Nephron (organoid): ENCODE measurements at regions not wholly inside any gene's neighbourhood (a gene's known extent, or its start where the extent isn't known, plus 50 kb on each side); places are given as distances from the start of the nearest gene placed in this dataset.

Source experiments
- H3K27ac Mint-ChIP-seq, 3 experiments: 2 replicates each; pipeline ENCODE4 v1.8.0; 2020; ENCODE audit warnings: mixed read lengths in 3 of 3, mild to moderate bottlenecking in 2 of 3, moderate library complexity in 1 of 3
- H3K27me3 Mint-ChIP-seq: 2 replicates; pipeline ENCODE4 v1.8.0; 2021; ENCODE audit warnings: low read depth, mild to moderate bottlenecking, moderate library complexity, mixed read lengths
- H3K36me3 Mint-ChIP-seq: 2 replicates; pipeline ENCODE4 v1.8.0; 2020; ENCODE audit warnings: low read depth, mixed read lengths
- H3K4me1 Mint-ChIP-seq: 2 replicates; pipeline ENCODE4 v1.8.0; 2020; ENCODE audit warnings: mixed read lengths
- H3K4me3 Mint-ChIP-seq, 3 experiments: 2 replicates each; pipeline ENCODE4 v1.8.0; 2020; ENCODE audit warnings: mild to moderate bottlenecking in 3 of 3, mixed read lengths in 3 of 3, moderate library complexity in 2 of 3
- H3K9me3 Mint-ChIP-seq: 2 replicates; pipeline ENCODE4 v1.8.0; 2020; ENCODE audit warnings: mixed read lengths
- TF ChIP-seq, protein P1 (sequence below), 3 experiments: fragments of 200-600 bp; sonication (generic); IDR thresholded peaks; one replicate each; pipeline ENCODE4 v1.5.0; 2021; ENCODE audit warnings: antibody characterized with exemption in 3 of 3; ENCODE audit not compliant: unreplicated experiment in 3 of 3

DNA sequence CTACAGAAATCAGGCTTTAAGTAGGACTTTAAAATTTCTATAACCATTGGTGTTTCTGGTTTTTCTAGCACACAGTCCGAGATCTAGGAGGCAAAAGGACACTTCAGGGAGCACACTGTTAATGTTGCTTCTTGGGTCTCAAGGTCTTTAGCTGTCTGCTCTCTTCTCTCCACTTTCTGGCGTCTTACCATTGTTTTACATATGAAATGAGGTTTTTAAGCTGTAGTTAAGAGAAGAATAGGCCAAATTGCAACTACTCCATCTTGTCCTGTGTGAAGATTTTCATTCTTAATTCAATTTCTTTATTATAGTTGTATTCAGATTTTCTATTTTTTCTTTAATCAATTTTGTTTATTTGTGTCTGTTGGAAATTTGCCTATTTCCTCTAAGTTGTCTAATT is 151.4 kb downstream of the WNT7A start:
- Mint-ChIP-seq H3K4me3 (no peak overlapping the region), H3K36me3 (no peaks in the 10 kb centered on the region), H3K9me3 (peaks cover 36% of the 10 kb centered on the region), H3K4me1 (no peaks in the 10 kb centered on the region), H3K27ac (no peak overlapping the region), H3K27me3 (peaks cover 2% of the 10 kb centered on the region)
- TF ChIP-seq, protein P1, sequence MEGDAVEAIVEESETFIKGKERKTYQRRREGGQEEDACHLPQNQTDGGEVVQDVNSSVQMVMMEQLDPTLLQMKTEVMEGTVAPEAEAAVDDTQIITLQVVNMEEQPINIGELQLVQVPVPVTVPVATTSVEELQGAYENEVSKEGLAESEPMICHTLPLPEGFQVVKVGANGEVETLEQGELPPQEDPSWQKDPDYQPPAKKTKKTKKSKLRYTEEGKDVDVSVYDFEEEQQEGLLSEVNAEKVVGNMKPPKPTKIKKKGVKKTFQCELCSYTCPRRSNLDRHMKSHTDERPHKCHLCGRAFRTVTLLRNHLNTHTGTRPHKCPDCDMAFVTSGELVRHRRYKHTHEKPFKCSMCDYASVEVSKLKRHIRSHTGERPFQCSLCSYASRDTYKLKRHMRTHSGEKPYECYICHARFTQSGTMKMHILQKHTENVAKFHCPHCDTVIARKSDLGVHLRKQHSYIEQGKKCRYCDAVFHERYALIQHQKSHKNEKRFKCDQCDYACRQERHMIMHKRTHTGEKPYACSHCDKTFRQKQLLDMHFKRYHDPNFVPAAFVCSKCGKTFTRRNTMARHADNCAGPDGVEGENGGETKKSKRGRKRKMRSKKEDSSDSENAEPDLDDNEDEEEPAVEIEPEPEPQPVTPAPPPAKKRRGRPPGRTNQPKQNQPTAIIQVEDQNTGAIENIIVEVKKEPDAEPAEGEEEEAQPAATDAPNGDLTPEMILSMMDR (IDR thresholded peaks at IDR 0.05; ENCODE audit: unreplicated experiment in 3 of 3) = no peak

DNA sequence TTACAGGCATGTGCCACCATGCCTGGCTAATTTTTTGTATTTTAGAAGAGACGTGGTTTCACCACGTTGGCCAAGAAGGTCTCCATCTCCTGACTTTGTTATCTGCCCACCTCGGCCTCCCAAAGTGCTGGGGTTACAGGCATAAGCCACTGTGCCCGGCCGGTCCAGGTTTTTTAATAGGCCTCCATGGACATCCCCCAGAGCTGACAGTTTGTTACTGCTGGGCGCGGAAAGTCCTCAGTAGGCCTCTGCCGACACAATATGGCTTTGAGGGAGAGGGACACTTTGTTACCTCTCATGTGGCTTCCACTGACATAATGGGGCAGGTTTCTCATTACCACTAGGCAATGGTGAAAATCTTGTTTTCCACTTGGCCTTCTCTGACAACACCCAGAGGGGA is 152.0 kb downstream of the WNT7A start:
- H3K27ac Mint-ChIP-seq = no peak overlapping the region
- no peaks in the 10 kb centered on the region for H3K27me3 Mint-ChIP-seq
- H3K4me3 Mint-ChIP-seq = no peak overlapping the region
- no peaks in the 10 kb centered on the region for H3K36me3 Mint-ChIP-seq
- TF ChIP-seq, protein P1 (IDR thresholded peaks at IDR 0.05; ENCODE audit: unreplicated experiment in 3 of 3) = no peak
- no peaks in the 10 kb centered on the region for H3K4me1 Mint-ChIP-seq
- peaks cover 38% of the 10 kb centered on the region for H3K9me3 Mint-ChIP-seq

DNA sequence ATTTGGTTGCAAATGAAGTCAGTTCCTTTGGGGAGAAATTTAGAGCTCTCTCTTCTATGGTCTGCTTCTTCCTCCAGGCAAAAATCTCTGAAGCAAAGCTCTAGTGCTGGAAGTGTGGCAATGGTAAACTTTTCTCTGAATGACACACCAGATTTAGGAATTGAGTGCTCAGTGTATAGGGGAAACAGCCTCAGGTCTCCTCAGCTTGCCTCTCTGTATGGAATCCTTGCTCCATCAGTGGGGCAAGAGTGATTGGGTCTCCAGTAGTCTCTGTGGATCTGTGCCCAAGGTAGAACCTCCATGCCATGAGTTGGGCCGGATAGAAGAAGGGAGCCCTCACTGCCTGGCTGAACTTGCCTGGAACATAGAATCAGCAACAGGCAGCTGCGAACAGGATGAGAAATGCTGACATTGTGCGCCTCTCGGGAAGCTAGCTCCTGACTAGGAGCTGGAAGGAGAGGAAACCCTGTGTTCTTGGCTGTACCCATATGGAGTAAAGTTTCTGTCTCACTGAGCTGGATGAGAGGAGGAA is 156.1 kb downstream of the WNT7A start:
- H3K4me1 Mint-ChIP-seq = no peaks in the 10 kb centered on the region
- peaks cover 34% of the 10 kb centered on the region for H3K9me3 Mint-ChIP-seq
- H3K27me3 Mint-ChIP-seq = no peaks in the 10 kb centered on the region
- no peak overlapping the region for H3K27ac Mint-ChIP-seq
- no peaks in the 10 kb centered on the region for H3K36me3 Mint-ChIP-seq
- TF ChIP-seq, protein P1 (IDR thresholded peaks at IDR 0.05; ENCODE audit: unreplicated experiment in 3 of 3) = no peak
- H3K4me3 Mint-ChIP-seq = no peak overlapping the region

DNA sequence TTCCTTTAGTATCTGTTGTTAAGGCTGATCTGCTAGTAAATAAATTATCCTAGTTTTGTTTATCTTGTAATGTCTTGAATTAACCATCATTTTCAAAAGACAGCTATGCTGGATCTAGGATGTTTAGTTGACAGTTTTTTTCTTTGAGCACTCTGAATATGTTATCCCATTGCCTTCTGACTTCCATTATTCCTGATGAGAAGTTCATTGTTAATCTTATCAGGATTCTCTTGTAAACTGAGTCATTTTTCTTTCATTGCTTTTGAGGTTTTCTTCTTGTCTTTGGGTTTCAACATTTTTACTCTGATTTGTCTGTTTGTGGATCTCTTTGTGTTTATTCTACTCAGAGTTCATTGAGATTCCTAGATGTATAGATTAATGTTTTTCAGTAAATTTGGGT is 157.7 kb downstream of the WNT7A start:
- Mint-ChIP-seq H3K27me3 (no peaks in the 10 kb centered on the region), H3K36me3 (no peaks in the 10 kb centered on the region), H3K9me3 (peaks cover 31% of the 10 kb centered on the region), H3K27ac (no peak overlapping the region), H3K4me3 (no peak overlapping the region), H3K4me1 (no peaks in the 10 kb centered on the region)
- TF ChIP-seq, protein P1 (IDR thresholded peaks at IDR 0.05; ENCODE audit: unreplicated experiment in 3 of 3) = no peak

DNA sequence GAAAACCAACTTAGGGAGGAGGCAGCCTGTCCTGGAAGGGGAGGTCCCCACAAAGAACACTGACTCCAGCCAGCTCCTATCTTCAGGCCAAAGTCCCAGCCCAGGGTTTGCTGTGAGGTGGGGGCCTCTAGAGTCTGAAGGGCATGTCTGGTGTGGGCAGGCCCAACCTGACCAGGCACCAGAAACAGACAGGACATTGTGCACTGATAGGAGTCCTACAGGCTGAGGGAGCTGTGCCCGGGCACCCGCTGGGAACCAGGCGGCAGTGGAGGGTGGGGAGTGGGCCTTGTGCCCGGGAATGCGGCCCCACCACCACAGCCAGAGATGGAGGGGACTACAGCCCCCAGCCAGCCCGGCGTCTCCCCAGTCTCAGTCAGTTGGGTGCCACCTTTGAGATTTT is 161.4 kb downstream of the WNT7A start:
- no peak overlapping the region for H3K27ac Mint-ChIP-seq
- TF ChIP-seq, protein P1 (IDR thresholded peaks at IDR 0.05; ENCODE audit: unreplicated experiment in 3 of 3) = no peak
- no peaks in the 10 kb centered on the region for H3K4me1 Mint-ChIP-seq
- H3K4me3 Mint-ChIP-seq = no peak overlapping the region
- H3K36me3 Mint-ChIP-seq = no peaks in the 10 kb centered on the region
- peaks cover 24% of the 10 kb centered on the region for H3K9me3 Mint-ChIP-seq
- H3K27me3 Mint-ChIP-seq = peaks cover 6% of the 10 kb centered on the region

DNA sequence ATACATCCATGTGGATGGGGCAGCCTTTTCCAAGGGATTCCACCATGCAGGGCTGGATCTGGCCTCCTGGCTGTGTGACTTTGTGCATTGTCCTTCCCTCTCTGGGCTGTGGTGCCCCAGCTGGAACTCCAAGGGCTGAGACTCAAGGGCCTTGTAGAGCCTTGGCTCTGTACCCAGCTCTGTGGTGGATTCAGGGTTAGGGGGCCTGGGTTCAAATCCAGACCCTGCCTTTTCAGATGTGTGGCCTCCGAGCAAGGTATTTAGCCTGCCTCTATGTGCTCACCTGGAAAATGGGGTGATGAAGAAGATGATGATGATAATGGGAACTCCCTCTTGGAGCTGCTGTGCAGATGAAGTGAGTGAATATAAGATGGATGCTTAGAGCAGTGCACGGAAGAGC is 161.9 kb downstream of the WNT7A start:
- Mint-ChIP-seq H3K4me1 (no peaks in the 10 kb centered on the region), H3K9me3 (peaks cover 20% of the 10 kb centered on the region), H3K4me3 (no peak overlapping the region), H3K36me3 (no peaks in the 10 kb centered on the region), H3K27ac (no peak overlapping the region), H3K27me3 (peaks cover 10% of the 10 kb centered on the region)
- TF ChIP-seq, protein P1 (IDR thresholded peaks at IDR 0.05; ENCODE audit: unreplicated experiment in 3 of 3) = no peak
